ENCODE measurements at regions not wholly inside any gene's neighbourhood (a gene's known extent, or its start where the extent isn't known, plus 50 kb on each side); places are given as distances from the start of the nearest gene placed in this dataset.
A peak's percentile ranks its signal among the peaks of the same experiment; 100 is the strongest.

GRCh38 chr5:164007064-164007463 lies 501.6 kb downstream of the MAT2B start:
- Histone ChIP-seq H3K9ac (ENCODE audit: low read depth in 1 of 2, low read length in 2 of 2) (no peak overlapping the region), H3K27me3 (ENCODE audit: control insufficient read depth in 4 of 4, insufficient read depth in 4 of 4, low read length in 3 of 4) (no peaks in the 10 kb centered on the region), H3K4me3 (ENCODE audit: low read depth in 1 of 3, low read length in 3 of 3) (no peak overlapping the region), H3K9me3 (ENCODE audit: control insufficient read depth in 4 of 4, low read length in 3 of 4) (no peaks in the 10 kb centered on the region), H3K27ac (ENCODE audit: low read depth in 1 of 2, low read length in 2 of 2) (no peak overlapping the region), H3K4me1 (ENCODE audit: control insufficient read depth in 4 of 4, insufficient read depth in 4 of 4, low read length in 3 of 4) (peaks cover 0 to 14% (median 14%) of the 10 kb centered on the region in 4 donors), H3K36me3 (ENCODE audit: control insufficient read depth in 4 of 4, insufficient read depth in 3 of 4, low read depth in 1 of 4, low read length in 3 of 4) (no peaks in the 10 kb centered on the region)
- 67% methylated on average over 2 of the region's 2 CpGs for WGBS
- DNase-seq (ENCODE audit: low spot score), result no peak
- TF ChIP-seq EGR1 (IDR thresholded peaks at IDR 0.05; ENCODE audit: low read depth in 2 of 2) (no peak), MAX (IDR thresholded peaks at IDR 0.05) (no peak), REST (IDR thresholded peaks at IDR 0.05) (peak; percentile 89), GABPA (IDR thresholded peaks at IDR 0.05 in 1 of 2, conservative IDR thresholded peaks at IDR 0.05 in 1 of 2) (no peak)

- H3K9me3 ChIP-seq (ENCODE audit: control insufficient read depth in 4 of 4, low read length in 3 of 4), result no peaks in the 10 kb centered on the region
- H3K4me3 ChIP-seq (ENCODE audit: low read depth in 1 of 3, low read length in 3 of 3), result no peak overlapping the region
- no peaks in the 10 kb centered on the region for H3K36me3 ChIP-seq (ENCODE audit: control insufficient read depth in 4 of 4, insufficient read depth in 3 of 4, low read depth in 1 of 4, low read length in 3 of 4)
- no peak for TF ChIP-seq RAD21 (IDR thresholded peaks at IDR 0.05)
- TF ChIP-seq GABPA (IDR thresholded peaks at IDR 0.05 in 1 of 2, conservative IDR thresholded peaks at IDR 0.05 in 1 of 2), result no peak
- TF ChIP-seq NR2F2 (IDR thresholded peaks at IDR 0.05), result no peak
- TF ChIP-seq SP1 (IDR thresholded peaks at IDR 0.05), result no peak
- no peak for TF ChIP-seq MAX (IDR thresholded peaks at IDR 0.05)
- TF ChIP-seq JUND (IDR thresholded peaks at IDR 0.05), result no peak
- TF ChIP-seq FOXA2 (IDR thresholded peaks at IDR 0.05), result no peak
- TF ChIP-seq RXRA (IDR thresholded peaks at IDR 0.05), result no peak
- TF ChIP-seq FOXA1 (IDR thresholded peaks at IDR 0.05), result no peak
- TF ChIP-seq HNF4G (IDR thresholded peaks at IDR 0.05), result no peak
- no peak for TF ChIP-seq ATF3 (IDR thresholded peaks at IDR 0.05)
- TF ChIP-seq CTCF (IDR thresholded peaks at IDR 0.05; ENCODE audit: low read depth, low read length, missing input control), result no peak
- TF ChIP-seq REST (IDR thresholded peaks at IDR 0.05), result no peak
- TF ChIP-seq HNF4A (conservative IDR thresholded peaks at IDR 0.05), result no peak
- TF ChIP-seq ZBTB33 (IDR thresholded peaks at IDR 0.05), result no peak
- no peak overlapping the region for H3K9ac ChIP-seq (ENCODE audit: low read depth in 1 of 2, low read length in 2 of 2)
- H3K27me3 ChIP-seq (ENCODE audit: control insufficient read depth in 4 of 4, insufficient read depth in 4 of 4, low read length in 3 of 4), result no peaks in the 10 kb centered on the region
- no peak overlapping the region for H3K27ac ChIP-seq (ENCODE audit: low read depth in 1 of 2, low read length in 2 of 2)
- 91% methylated on average over 6 of the region's 6 CpGs for WGBS
- DNase-seq (ENCODE audit: low spot score), result no peak
- peaks cover 2 to 26% (median 21%) of the 10 kb centered on the region in 4 donors for H3K4me1 ChIP-seq (ENCODE audit: control insufficient read depth in 4 of 4, insufficient read depth in 4 of 4, low read length in 3 of 4)
Measured at GRCh38 chr5:164009621-164010020, 504.2 kb downstream of the MAT2B start.

Measured in liver (tissue), 8 donors.